NCI-H345 (cell line): ENCODE measurements at regions not wholly inside any gene's neighbourhood (a gene's known extent, or its start where the extent isn't known, plus 50 kb on each side); places are given as distances from the start of the nearest gene placed in this dataset.

Experiments
- DNase-seq: peaks from one replicate; lab custom pipeline; 2025; lab: John Stamatoyannopoulos, UW

DNA sequence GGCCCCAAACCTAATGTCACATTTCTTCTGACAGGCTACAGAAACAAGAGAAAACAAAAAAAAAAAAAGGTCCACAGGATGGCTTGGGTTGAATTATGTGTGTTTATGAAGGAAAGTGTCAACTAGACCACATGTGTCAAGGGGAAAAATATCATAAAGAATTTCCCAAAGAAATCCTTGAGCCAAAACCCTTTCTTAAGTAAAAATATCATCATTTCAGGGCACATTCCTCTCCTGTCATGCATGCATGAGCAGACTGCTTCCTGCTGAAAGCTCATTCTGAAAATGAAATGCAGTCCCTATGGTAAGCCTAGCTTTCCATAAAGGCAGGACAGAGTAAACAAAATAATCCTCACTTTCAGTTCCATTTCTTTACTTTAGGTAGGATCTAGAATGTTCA, 85.7 kb upstream of the RBBP8 start:
- no peak for DNase-seq

DNA sequence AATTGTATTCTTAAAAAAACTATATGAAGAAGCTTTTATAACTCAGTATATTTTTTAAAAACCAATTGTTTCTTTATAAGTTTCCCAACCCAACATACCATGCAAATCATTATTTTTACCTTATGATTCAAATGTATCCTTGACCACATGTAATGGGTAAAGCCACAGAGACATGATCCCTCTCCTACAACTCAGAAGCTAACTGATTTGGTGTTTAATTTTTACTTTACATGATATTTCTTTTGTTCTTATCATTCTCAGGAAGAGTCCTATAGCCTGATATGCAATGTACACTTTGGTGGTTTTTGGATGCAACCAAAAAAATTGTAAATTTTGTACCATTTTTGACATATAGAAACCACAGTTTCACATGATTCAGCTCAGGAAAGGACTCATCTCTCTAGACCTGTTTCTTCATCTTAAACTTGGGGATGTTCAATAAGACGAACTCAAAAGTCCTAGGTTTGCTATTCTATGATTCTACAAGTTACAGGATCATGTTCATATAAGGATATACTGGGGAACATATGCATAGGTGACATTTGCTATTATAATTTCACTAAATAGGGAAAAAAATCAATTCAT, 85.2 kb upstream of the RBBP8 start:
- no peak for DNase-seq

DNA sequence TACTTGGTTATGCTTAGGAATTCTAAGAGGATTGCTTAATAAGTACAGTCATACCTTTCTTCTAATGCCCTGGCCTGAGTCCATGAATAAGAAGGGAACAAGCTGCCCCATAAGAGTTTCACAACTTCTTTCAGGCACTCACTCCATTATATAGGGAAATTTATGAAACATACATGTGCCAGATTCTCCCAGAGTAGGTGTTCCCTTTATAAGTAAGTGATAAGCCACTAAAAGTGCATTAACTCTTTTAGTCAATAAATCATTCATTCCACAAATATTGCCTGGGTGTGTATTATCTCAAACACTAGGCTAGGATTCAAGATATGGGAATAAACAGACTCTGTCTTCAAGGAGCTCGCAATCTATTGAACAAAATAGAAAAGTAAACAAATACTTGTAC, 84.5 kb upstream of the RBBP8 start:
- no peak for DNase-seq

DNA sequence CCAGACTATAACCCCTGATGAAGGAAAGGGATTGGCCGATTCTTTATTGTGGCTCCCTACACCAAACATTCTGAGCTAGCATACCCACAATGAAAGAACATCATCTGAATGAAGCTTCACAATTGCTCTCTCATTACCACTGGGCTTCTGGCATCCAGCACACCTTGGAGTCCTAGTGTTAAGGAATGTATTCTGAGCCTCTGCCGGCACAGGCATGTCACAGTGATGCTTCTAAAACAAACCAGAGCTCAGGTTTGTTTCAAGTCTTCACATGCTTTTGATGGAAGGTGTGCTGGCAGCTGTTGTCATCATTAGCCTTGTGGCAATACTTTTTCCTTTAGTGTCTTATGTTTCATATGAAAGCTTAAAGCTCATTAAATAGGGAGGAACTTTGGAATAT, 76.3 kb upstream of the RBBP8 start:
- no peak for DNase-seq

DNA sequence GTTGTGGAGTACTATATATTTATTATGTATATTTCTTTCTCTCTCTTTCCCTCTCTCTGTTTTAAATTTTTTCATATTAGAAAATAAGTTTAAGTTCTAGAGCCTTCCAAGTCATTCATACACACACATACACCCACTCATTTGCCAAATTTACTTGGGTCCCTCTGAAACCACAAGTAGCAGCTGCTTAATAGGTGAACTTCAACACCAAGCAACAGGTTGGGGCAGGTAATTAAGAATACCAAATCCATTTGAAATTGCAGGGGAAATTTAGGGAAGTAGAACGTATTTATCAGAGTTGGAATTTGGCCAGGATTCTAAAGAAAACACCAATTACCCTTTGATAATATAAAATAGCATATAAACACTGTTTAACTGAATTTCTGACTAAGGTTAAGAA, 75.0 kb upstream of the RBBP8 start:
- DNase-seq: no peak

DNA sequence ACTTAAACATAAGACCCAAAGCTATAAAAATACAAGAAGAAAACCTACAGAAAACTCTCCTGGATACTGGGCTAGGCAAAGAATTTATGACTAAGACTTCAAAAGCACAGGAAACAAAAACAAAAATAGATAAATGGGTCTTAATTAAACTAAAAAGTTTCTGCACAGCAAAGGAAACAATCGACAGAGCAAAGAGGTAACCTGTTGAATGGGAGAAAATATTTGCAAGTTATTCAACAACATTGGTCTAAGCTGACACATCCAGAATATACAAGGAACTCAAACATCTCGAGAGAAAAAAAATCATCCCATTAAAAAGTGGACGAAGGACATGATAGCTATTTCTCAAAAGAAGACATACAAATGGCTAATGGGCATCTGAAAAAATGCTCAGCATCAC, 72.3 kb upstream of the RBBP8 start:
- no peak for DNase-seq

DNA sequence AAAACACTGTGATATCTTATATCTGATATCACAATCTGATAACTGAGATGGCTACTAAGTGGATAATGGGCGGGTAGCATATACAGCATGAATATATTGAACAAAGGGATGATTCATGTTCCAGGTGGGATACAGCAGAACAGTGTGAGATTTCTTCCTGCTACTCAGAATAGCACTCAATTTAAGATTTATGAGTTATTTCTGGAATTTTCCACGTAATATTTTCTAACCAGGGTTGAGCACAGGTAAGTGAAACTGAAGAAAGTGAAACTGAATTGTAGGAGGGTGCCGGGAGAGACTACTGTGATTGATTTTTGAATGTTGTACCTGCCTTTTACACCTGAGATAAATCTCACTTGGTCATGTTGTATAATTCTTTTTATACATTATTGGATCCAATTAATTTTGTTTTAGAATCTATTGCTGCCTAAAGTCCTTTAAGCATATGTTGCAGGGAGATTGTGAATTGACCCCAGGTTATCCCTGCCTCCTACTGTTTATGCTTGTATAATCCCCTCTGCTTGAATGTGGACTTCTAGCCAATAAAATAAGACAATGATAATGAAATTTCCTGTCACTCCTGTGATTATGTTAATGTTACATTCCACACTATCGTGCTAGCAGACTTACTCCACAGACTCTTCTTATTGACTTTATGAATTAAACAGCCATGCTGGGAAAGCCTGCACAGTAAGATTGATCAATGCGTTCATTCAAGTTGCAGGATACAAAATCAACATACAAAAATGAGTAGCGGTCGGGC, 67.6 kb upstream of the RBBP8 start:
- DNase-seq: no peak

DNA sequence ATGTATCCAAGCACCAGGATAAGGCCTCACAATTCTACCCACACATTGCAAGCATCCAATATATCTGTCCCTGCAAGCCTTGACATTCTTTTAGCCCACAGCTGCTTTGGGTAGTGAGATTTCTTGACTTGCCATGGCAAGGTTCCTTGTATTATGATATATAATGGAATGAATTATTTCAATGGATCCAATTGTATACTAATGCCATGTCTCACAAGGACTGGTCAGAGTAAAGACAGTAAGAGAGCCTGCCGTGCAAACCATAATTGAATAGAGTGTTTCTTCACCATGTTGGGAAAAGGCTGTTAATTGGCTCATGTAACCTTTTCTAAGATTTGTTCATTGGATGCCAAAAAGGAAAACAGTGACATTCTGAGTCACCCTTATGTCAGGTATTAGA, 64.3 kb upstream of the RBBP8 start:
- DNase-seq: no peak

DNA sequence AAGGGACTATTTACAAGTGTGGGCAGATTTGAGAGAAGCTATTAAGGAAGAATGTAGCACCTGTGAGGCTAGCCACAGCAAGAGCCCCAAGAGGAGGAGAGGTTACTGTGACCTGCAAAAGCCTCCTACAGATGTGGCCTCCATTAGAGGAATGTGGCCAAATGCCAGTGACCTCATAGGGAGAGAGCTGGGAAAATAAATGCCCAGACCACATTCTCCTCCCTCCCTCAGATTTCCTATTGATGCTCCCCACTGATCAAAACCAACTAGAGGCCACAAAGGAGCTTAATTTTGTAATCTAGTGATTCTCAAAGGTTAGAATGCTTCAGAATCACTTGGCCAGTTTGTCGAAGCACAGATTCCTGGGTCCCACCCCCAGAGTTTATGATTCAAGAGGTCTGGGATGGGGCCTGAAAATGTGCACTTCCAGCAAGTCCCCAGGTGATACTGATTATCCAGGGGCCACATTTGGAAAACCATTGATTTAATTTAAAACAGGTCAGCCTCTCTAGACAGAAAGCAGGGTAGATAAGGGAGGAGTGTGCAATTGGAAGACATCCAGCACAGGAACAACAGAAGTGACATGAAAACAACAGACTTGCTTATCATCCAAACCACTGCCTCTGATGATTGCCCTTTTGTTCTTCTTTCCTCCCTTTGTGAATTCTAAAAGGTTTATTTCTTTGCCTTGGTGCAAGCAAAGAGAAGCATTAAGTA, 61.2 kb upstream of the RBBP8 start:
- no peak for DNase-seq

DNA sequence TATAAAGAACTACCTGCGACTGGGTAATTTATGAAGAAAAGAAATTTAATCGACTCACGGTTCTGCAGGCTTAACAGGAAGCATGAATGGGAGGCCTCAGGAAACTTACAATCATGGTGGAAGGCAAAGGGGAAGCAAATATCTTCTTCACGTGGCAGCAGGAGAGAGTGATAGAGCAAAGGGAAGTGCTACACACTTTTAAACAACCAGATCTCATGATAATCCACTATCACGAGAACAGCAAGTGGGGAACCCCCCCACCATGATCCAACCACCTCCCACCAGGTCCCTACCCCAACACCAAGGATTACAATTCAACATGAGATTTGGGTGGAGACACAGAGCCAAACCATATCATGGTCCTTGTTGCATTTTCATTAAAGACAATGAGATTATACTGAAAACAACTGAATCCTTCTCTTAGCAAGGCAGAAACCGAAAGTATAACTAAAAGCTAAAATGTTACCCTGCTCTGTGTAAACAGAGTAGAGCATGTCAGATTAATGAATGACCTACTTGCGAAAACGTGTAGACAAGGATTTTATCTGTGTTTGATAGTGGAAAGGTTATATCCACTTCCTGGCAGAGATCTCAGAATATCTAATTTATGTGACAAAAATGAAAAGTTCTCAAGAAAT, 60.1 kb upstream of the RBBP8 start:
- no peak for DNase-seq

DNA sequence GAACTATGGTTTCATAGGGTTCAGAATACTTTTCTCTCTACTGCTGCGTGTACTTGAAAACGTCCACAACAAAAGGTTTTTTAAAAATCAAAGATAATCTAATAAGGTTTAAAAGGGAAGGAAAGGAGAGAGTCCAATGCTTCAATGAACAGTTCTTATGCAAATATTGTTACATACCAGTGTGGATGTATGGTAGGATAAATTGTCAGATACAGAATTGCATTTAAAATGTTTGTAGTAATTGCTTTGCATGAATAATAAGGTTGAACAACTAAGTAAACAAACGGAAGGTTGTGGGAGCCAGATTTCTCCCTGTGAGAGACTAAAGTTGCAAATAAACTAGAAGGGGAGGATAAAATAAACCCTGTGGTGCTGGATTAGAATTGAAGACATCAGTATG, 53.8 kb upstream of the RBBP8 start:
- DNase-seq: no peak

DNA sequence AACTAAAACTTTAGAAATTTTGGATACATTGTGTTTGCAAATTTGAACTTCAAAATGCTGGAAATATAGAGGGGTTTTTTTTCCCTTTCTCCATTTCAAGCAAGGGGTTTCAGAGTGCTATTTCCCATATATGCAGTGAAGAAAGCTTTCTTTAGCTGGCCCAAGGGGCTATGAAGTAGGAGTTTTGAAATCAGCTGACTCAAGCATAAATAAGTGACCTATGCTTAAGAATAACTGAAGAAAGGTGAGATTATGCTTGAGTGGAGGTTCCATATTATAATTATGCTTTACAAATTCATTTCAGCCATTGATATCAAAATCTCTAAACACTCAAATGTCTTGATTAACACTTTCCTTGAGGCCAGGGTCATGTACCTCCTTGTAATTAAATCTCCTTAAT, 51.0 kb upstream of the RBBP8 start:
- DNase-seq: no peak

DNA sequence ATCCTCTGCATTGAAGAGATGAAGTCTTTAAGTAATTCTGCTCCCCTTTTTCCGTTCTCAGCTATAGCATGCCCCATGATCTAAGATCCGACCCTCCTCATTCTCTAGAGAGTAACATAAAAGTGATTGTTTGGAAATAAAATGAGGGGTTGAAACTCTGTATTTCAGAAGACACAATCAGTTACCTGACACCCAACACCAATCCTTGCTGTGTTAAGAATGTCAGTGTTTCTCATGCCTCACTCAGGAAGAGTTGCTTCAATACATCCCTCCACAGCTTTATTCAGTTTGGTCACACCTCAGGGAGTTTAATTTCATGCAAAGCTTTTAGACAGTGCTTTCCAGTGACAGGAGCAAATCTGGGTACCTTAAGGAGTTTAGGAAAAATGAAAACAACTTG, 49.9 kb upstream of the RBBP8 start:
- no peak for DNase-seq
